Stomach (tissue), 4 donors: ENCODE measurements at regions not wholly inside any gene's neighbourhood (a gene's known extent, or its start where the extent isn't known, plus 50 kb on each side); places are given as distances from the start of the nearest gene placed in this dataset.

Experiments used
- EP300 ChIP-seq: sonication (generic); formaldehyde crosslinking; IDR thresholded peaks from one replicate; pipeline ENCODE4 v1.6.1; 2017; ENCODE audit warnings: antibody characterized with exemption
- POLR2A ChIP-seq, 4 donors: fragments of 450-650 bp; IDR thresholded peaks; one replicate each; pipeline ENCODE4 v1.6.1; 2016; ENCODE audit warnings: antibody characterized with exemption in 4 of 4, control low read depth in 2 of 4, mild to moderate bottlenecking in 1 of 4, moderate library complexity in 1 of 4
- POLR2AphosphoS5 ChIP-seq, 3 donors: sonication (generic); formaldehyde crosslinking; IDR thresholded peaks; one replicate each; pipeline ENCODE4 v1.6.1; 2016; ENCODE audit warnings: antibody characterized with exemption in 3 of 3
- TF ChIP-seq, protein P1 (sequence below), 7 experiments: fragments of 450-650 bp in 4 of 7; fragments of 200-600 bp in 3 of 7; sonication (generic) in 3 of 7; IDR thresholded peaks; one replicate each; pipeline ENCODE4 v1.5.1; 2016 to 2019; ENCODE audit warnings: antibody characterized with exemption in 7 of 7, control low read depth in 2 of 7, mild to moderate bottlenecking in 1 of 7

DNA sequence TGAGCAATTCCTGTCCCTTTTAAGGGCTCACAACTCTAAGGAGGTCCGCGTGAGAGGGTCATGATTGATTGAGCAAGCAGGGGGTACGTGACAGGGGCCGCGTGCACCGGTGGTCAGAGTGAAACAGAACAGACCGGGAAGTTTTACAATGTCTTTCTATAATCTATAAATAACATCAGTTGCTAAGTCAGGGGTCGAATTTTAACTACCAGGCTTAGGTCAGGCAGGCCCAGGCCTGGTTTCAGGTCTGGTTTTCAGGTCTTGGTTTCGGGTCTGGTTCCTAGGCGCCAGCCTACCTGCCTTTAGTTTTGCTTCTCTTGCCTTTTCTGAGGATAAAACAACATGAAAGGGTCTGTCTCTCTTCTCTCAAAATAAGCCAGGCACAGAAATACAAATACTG, 476.0 kb upstream of the CAMK1G start:
- TF ChIP-seq, protein P1, sequence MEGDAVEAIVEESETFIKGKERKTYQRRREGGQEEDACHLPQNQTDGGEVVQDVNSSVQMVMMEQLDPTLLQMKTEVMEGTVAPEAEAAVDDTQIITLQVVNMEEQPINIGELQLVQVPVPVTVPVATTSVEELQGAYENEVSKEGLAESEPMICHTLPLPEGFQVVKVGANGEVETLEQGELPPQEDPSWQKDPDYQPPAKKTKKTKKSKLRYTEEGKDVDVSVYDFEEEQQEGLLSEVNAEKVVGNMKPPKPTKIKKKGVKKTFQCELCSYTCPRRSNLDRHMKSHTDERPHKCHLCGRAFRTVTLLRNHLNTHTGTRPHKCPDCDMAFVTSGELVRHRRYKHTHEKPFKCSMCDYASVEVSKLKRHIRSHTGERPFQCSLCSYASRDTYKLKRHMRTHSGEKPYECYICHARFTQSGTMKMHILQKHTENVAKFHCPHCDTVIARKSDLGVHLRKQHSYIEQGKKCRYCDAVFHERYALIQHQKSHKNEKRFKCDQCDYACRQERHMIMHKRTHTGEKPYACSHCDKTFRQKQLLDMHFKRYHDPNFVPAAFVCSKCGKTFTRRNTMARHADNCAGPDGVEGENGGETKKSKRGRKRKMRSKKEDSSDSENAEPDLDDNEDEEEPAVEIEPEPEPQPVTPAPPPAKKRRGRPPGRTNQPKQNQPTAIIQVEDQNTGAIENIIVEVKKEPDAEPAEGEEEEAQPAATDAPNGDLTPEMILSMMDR (IDR thresholded peaks at IDR 0.05): no peak
- TF ChIP-seq POLR2AphosphoS5 (IDR thresholded peaks at IDR 0.05) (no peak), POLR2A (IDR thresholded peaks at IDR 0.05) (no peak), EP300 (no peak)
